Stimulated activated CD8-positive, alpha-beta memory T cell treated with anti-CD3 and anti-CD28 coated beads, Interleukin-4, amount 100 ng/mL, for 24 hours (primary cell): ENCODE measurements at regions not wholly inside any gene's neighbourhood (a gene's known extent, or its start where the extent isn't known, plus 50 kb on each side); places are given as distances from the start of the nearest gene placed in this dataset.

Experiments used
- DNase-seq: peaks from one replicate; pipeline ENCODE4 v3.0.0-alpha.2; 2020; ENCODE audit warnings: low read depth

GRCh38 chrX:110432091-110432905 lies 73.7 kb downstream of the RTL9 start:
- no peak for DNase-seq

GRCh38 chrX:110432906-110433215 lies 74.2 kb downstream of the RTL9 start:
- no peak for DNase-seq

- DNase-seq: no peak
Measured at GRCh38 chrX:110435196-110435595, 76.5 kb downstream of the RTL9 start.

GRCh38 chrX:110436523-110436922 lies 77.9 kb downstream of the RTL9 start:
- no peak for DNase-seq

GRCh38 chrX:110437686-110438085 lies 79.0 kb downstream of the RTL9 start:
- no peak for DNase-seq

GRCh38 chrX:110440016-110440805 lies 81.6 kb downstream of the RTL9 start:
- DNase-seq: no peak

- DNase-seq: no peak
Measured at GRCh38 chrX:110442635-110443034, 84.0 kb downstream of the RTL9 start.

GRCh38 chrX:110444996-110445395 lies 86.3 kb downstream of the RTL9 start:
- DNase-seq: no peak

- DNase-seq: no peak
Measured at GRCh38 chrX:110448459-110448858, 89.8 kb downstream of the RTL9 start.

- DNase-seq: no peak
Measured at GRCh38 chrX:110449312-110449711, 90.7 kb downstream of the RTL9 start.

- peak; percentile 39 for DNase-seq
Measured at GRCh38 chrX:110450050-110450449, 91.4 kb downstream of the RTL9 start.

- DNase-seq: no peak
Measured at GRCh38 chrX:110454336-110454735, 95.7 kb downstream of the RTL9 start.

- no peak for DNase-seq
Measured at GRCh38 chrX:110462957-110463356, 104.3 kb downstream of the RTL9 start.

- no peak for DNase-seq
Measured at GRCh38 chrX:110466790-110467189, 108.1 kb downstream of the RTL9 start.

- no peak for DNase-seq
Measured at GRCh38 chrX:110472265-110472664, 113.6 kb downstream of the RTL9 start.

GRCh38 chrX:110477593-110478228 lies 119.1 kb downstream of the RTL9 start:
- no peak for DNase-seq

- DNase-seq: no peak
Measured at GRCh38 chrX:110491846-110492620, 133.4 kb downstream of the RTL9 start.

- no peak for DNase-seq
Measured at GRCh38 chrX:110504947-110505346, 146.3 kb downstream of the RTL9 start.

- no peak for DNase-seq
Measured at GRCh38 chrX:110509755-110510532, 151.3 kb downstream of the RTL9 start.

- DNase-seq: no peak
Measured at GRCh38 chrX:110511238-110511637, 152.6 kb downstream of the RTL9 start.

GRCh38 chrX:110512341-110512740 lies 153.7 kb downstream of the RTL9 start:
- no peak for DNase-seq
